ENCODE measurements at regions not wholly inside any gene's neighbourhood (a gene's known extent, or its start where the extent isn't known, plus 50 kb on each side); places are given as distances from the start of the nearest gene placed in this dataset.

DNA sequence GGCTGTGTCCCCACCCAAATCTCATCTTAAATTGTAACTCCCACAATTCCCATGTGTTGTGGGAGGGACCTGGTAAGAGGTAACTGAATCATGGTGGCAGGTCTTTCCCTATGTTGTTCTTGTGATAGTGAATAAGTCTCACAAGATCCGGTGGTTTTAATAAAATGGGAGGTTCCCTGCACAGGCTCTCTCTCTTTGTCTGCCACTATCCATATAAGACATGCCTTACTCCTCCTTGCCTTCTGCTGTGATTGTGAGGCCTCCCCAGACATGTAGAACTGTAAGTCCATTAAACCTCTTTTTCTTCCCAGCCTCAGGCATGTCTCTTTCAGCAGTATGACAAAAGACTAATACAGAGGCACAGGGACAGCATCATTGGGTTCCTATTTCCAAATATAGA is 381.2 kb downstream of the SFMBT2 start:
- WGBS: 38% methylated on average over 1 of the region's 1 CpG
- no peak overlapping the region for H3K27ac ChIP-seq (ENCODE audit: low read depth)
- H3K4me3 ChIP-seq (ENCODE audit: low read depth, low read length): no peak overlapping the region
- peaks cover 2% of the 10 kb centered on the region for H3K36me3 ChIP-seq (ENCODE audit: insufficient read depth)
- no peaks in the 10 kb centered on the region for H3K4me1 ChIP-seq (ENCODE audit: insufficient read depth)
- DNase-seq (ENCODE audit: extremely low spot score): no peak

- DNase-seq (ENCODE audit: extremely low spot score): no peak
- 76% methylated on average over 1 of the region's 1 CpG for WGBS
- Histone ChIP-seq H3K4me1 (ENCODE audit: insufficient read depth) (no peaks in the 10 kb centered on the region), H3K27ac (ENCODE audit: low read depth) (no peak overlapping the region), H3K4me3 (ENCODE audit: low read depth, low read length) (no peak overlapping the region), H3K36me3 (ENCODE audit: insufficient read depth) (peaks cover 2% of the 10 kb centered on the region)
These were observed 382.0 kb downstream of the SFMBT2 start for GRCh38 chr10:7028809-7029166.

GRCh38 chr10:7027913-7028808 is 382.7 kb downstream of the SFMBT2 start:
- peaks cover 2% of the 10 kb centered on the region for H3K36me3 ChIP-seq (ENCODE audit: insufficient read depth)
- H3K27ac ChIP-seq (ENCODE audit: low read depth): no peak overlapping the region
- no peak for DNase-seq (ENCODE audit: extremely low spot score)
- H3K4me1 ChIP-seq (ENCODE audit: insufficient read depth): no peaks in the 10 kb centered on the region
- no peak overlapping the region for H3K4me3 ChIP-seq (ENCODE audit: low read depth, low read length)
- WGBS: 78% methylated on average over 7 of the region's 7 CpGs

GRCh38 chr10:7027237-7027912 is 383.5 kb downstream of the SFMBT2 start:
- no peak overlapping the region for H3K4me3 ChIP-seq (ENCODE audit: low read depth, low read length)
- 65% methylated on average over 4 of the region's 4 CpGs for WGBS
- H3K27ac ChIP-seq (ENCODE audit: low read depth): peak overlapping the region; percentile 10
- H3K36me3 ChIP-seq (ENCODE audit: insufficient read depth): peaks cover 2% of the 10 kb centered on the region
- DNase-seq (ENCODE audit: extremely low spot score): no peak
- H3K4me1 ChIP-seq (ENCODE audit: insufficient read depth): no peaks in the 10 kb centered on the region

- peaks cover 2% of the 10 kb centered on the region for H3K36me3 ChIP-seq (ENCODE audit: insufficient read depth)
- H3K4me1 ChIP-seq (ENCODE audit: insufficient read depth): no peaks in the 10 kb centered on the region
- no peak overlapping the region for H3K27ac ChIP-seq (ENCODE audit: low read depth)
- H3K4me3 ChIP-seq (ENCODE audit: low read depth, low read length): no peak overlapping the region
- no peak for DNase-seq (ENCODE audit: extremely low spot score)
- WGBS: 91% methylated on average over 4 of the region's 4 CpGs
These were observed 384.0 kb downstream of the SFMBT2 start for GRCh38 chr10:7026818-7027217.

DNA sequence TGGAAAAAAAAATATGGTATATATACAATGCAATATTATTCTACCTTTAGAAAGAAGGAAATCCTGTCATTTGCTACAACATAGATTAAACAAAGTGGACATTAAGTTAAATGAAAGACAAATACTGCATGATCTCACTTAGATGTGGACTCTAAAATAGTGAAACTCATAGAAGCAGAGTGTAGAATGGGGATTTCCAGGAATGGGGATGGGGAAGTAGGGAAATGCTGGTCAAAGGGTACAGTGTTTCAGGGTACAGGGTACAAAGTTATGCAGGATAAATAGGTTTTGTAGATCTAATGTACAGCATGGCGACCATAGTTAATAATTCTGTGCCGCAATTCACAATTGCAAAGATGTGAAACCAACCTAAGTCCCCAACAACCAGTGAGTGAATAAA is 385.5 kb downstream of the SFMBT2 start:
- DNase-seq (ENCODE audit: extremely low spot score): no peak
- WGBS: 97% methylated on average over 2 of the region's 2 CpGs
- Histone ChIP-seq H3K4me1 (ENCODE audit: insufficient read depth) (no peaks in the 10 kb centered on the region), H3K4me3 (ENCODE audit: low read depth, low read length) (no peak overlapping the region), H3K27ac (ENCODE audit: low read depth) (no peak overlapping the region), H3K36me3 (ENCODE audit: insufficient read depth) (peaks cover 2% of the 10 kb centered on the region)

GRCh38 chr10:7015457-7015856 is 395.4 kb downstream of the SFMBT2 start:
- H3K4me3 ChIP-seq (ENCODE audit: low read depth, low read length): no peak overlapping the region
- no peak for DNase-seq (ENCODE audit: extremely low spot score)
- no peaks in the 10 kb centered on the region for H3K36me3 ChIP-seq (ENCODE audit: insufficient read depth)
- no peak overlapping the region for H3K27ac ChIP-seq (ENCODE audit: low read depth)
- WGBS: 59% methylated on average over 5 of the region's 5 CpGs
- no peaks in the 10 kb centered on the region for H3K4me1 ChIP-seq (ENCODE audit: insufficient read depth)

GRCh38 chr10:7014721-7015120 is 396.1 kb downstream of the SFMBT2 start:
- 85% methylated on average over 4 of the region's 4 CpGs for WGBS
- Histone ChIP-seq H3K27ac (ENCODE audit: low read depth) (no peak overlapping the region), H3K4me3 (ENCODE audit: low read depth, low read length) (no peak overlapping the region), H3K4me1 (ENCODE audit: insufficient read depth) (no peaks in the 10 kb centered on the region), H3K36me3 (ENCODE audit: insufficient read depth) (no peaks in the 10 kb centered on the region)
- DNase-seq (ENCODE audit: extremely low spot score): no peak

DNA sequence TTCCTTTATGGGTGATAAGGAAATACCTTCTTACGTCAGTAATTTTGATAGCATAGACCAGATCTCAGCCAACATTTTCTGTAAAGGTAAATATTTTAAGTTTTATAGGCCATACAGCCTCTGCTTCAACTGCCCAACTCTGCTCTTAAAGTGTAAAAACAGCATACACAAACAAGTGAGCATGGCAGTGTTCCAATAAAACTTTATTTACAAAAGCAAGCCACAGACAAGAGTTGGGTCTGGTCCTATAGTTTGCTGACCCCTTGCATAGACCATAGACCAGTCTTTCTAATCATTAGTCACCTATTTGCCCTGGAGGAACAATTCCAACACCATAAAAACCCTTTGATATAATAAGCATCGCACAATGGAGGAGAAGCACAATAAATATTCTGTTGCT is 398.8 kb downstream of the SFMBT2 start:
- no peak overlapping the region for H3K4me3 ChIP-seq (ENCODE audit: low read depth, low read length)
- no peak overlapping the region for H3K27ac ChIP-seq (ENCODE audit: low read depth)
- no peak for DNase-seq (ENCODE audit: extremely low spot score)
- 68% methylated on average over 2 of the region's 2 CpGs for WGBS
- H3K4me1 ChIP-seq (ENCODE audit: insufficient read depth): no peaks in the 10 kb centered on the region
- H3K36me3 ChIP-seq (ENCODE audit: insufficient read depth): no peaks in the 10 kb centered on the region

DNA sequence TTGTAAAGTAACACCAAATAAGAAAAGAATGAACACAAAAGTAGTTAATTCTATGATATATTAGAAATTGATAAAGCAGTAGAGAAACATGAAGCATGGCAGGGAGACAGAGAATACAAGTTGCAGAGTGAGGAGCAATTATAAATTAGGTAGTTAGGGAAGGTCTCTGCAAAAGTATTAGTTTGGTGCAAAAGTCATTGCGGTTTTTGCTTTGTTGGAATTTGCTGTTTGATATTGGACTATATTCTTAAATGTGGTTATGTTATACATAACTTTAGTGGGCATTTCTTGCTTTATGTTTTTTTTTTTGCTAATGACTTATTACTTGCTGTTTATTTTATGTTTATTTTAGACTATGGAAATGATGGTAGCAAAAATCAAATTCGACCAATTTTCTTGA is 402.2 kb downstream of the SFMBT2 start:
- 95% methylated on average over 2 of the region's 2 CpGs for WGBS
- Histone ChIP-seq H3K4me3 (ENCODE audit: low read depth, low read length) (no peak overlapping the region), H3K4me1 (ENCODE audit: insufficient read depth) (no peaks in the 10 kb centered on the region), H3K36me3 (ENCODE audit: insufficient read depth) (no peaks in the 10 kb centered on the region), H3K27ac (ENCODE audit: low read depth) (no peak overlapping the region)
- no peak for DNase-seq (ENCODE audit: extremely low spot score)

DNA sequence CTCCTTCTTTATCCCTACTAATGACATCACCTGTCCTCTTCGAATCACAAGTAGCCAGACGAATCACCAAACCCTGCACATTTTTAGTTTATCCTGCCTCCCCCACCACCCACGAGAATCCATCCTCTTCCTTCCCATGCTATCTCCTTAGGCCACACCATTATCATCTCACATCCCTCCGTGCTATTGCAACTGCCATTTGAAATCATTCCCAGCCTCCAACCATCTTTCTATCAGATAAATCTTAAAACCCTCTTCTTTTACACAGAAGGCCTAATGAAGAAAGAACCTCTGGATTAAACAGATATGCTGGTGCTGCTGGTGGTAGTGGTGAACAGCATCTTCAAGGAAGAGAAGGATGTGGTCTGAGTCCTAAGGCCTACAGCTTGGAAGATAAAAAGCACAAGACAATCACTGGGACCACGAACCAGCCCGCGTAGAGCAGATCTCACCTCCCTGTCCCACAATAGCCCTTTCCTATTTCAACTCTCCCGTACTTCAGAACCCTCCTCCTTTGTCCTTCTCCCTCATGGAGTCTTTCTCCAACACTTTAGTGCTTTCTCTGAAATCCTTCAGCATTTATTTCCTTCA is 403.1 kb downstream of the SFMBT2 start:
- no peak for DNase-seq (ENCODE audit: extremely low spot score)
- no peaks in the 10 kb centered on the region for H3K36me3 ChIP-seq (ENCODE audit: insufficient read depth)
- WGBS: 92% methylated on average over 8 of the region's 8 CpGs
- no peak overlapping the region for H3K27ac ChIP-seq (ENCODE audit: low read depth)
- H3K4me1 ChIP-seq (ENCODE audit: insufficient read depth): no peaks in the 10 kb centered on the region
- H3K4me3 ChIP-seq (ENCODE audit: low read depth, low read length): no peak overlapping the region

DNA sequence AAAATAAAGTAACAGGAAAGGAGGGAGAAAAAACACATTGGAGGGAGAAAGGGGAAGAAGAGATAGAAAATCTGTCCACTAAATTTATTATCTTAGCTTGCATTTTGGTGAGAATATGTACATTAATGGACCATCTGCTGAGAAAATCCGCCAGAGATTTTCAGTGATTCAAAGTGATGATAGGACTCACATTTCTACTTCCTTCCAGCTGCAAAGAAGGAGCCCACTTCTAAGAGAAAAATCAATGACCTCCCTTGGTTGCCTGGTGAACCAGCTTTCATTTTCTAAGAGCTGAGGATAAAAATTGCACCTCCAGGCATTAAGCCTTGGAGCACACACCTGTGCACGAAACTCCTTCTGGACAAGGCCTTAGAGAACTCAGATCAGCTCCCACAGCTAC is 404.3 kb downstream of the SFMBT2 start:
- no peak for DNase-seq (ENCODE audit: extremely low spot score)
- no peaks in the 10 kb centered on the region for H3K36me3 ChIP-seq (ENCODE audit: insufficient read depth)
- whole genome bisulfite sequencing: 73% methylated on average over 2 of the region's 2 CpGs
- H3K4me3 ChIP-seq (ENCODE audit: low read depth, low read length): no peak overlapping the region
- H3K27ac ChIP-seq (ENCODE audit: low read depth): no peak overlapping the region
- no peaks in the 10 kb centered on the region for H3K4me1 ChIP-seq (ENCODE audit: insufficient read depth)

DNA sequence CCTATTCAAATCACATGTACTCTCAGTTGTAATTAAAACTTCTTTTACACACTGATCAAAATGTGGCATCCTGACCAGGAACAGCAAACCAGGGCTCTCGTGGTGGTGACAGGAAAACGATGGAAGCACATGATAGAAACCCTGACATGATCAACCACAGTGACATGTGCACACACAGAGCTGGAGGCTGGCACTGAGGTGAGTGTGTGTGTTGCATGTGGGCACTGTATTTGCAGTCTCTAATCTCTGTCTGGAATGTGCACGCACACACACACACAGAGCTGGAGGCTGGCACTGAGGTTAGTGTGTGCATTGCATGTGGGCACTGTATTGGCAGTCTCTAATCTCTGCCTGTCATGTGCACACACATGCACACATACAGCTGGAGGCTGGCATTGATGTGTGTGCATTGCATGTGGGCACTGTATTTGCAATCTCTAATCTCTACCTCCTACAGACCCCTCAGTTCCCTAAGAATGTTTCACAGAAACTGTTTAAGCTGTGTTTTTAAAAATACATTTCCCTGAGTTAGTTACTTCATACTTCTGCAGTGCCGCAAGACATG is 406.9 kb downstream of the SFMBT2 start:
- DNase-seq (ENCODE audit: extremely low spot score): no peak
- no peaks in the 10 kb centered on the region for H3K36me3 ChIP-seq (ENCODE audit: insufficient read depth)
- no peak overlapping the region for H3K27ac ChIP-seq (ENCODE audit: low read depth)
- no peaks in the 10 kb centered on the region for H3K4me1 ChIP-seq (ENCODE audit: insufficient read depth)
- 76% methylated on average over 4 of the region's 4 CpGs for WGBS
- H3K4me3 ChIP-seq (ENCODE audit: low read depth, low read length): no peak overlapping the region

GRCh38 chr10:7000061-7000460 is 410.8 kb downstream of the SFMBT2 start:
- Histone ChIP-seq H3K4me3 (ENCODE audit: low read depth, low read length) (no peak overlapping the region), H3K27ac (ENCODE audit: low read depth) (no peak overlapping the region), H3K4me1 (ENCODE audit: insufficient read depth) (no peaks in the 10 kb centered on the region), H3K36me3 (ENCODE audit: insufficient read depth) (no peaks in the 10 kb centered on the region)
- WGBS: 92% methylated on average over 4 of the region's 4 CpGs
- no peak for DNase-seq (ENCODE audit: extremely low spot score)

Data from urinary bladder (tissue), 3 donors.